ENCODE measurements at regions not wholly inside any gene's neighbourhood (a gene's known extent, or its start where the extent isn't known, plus 50 kb on each side); places are given as distances from the start of the nearest gene placed in this dataset.

DNA sequence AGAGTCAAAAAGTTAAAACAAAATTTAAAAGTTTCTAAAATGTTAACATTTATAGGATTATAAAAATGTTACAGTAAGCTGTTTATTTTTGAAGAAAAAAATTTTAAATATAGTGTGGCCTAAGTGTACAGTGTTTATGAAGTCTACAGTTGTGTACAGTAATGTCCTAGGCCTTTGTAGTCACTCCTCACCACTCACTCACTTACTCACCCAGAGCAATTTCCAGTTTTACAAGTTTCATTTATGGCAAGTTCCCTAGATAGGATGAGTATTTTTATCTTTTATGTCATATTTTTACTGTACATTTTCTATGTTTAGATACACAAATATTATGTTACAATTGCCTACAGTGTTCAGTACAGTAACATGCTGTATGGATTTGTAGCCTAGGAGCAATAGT is 419.9 kb downstream of the ARL4A start:
- TF ChIP-seq, protein P1, sequence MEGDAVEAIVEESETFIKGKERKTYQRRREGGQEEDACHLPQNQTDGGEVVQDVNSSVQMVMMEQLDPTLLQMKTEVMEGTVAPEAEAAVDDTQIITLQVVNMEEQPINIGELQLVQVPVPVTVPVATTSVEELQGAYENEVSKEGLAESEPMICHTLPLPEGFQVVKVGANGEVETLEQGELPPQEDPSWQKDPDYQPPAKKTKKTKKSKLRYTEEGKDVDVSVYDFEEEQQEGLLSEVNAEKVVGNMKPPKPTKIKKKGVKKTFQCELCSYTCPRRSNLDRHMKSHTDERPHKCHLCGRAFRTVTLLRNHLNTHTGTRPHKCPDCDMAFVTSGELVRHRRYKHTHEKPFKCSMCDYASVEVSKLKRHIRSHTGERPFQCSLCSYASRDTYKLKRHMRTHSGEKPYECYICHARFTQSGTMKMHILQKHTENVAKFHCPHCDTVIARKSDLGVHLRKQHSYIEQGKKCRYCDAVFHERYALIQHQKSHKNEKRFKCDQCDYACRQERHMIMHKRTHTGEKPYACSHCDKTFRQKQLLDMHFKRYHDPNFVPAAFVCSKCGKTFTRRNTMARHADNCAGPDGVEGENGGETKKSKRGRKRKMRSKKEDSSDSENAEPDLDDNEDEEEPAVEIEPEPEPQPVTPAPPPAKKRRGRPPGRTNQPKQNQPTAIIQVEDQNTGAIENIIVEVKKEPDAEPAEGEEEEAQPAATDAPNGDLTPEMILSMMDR (conservative IDR thresholded peaks at IDR 0.05; ENCODE audit: low read length), result no peak
- no peak for TF ChIP-seq EZH2phosphoT487 (IDR thresholded peaks at IDR 0.05; ENCODE audit: borderline replicate concordance, low read depth, low read length)

All from OCI-LY7 (cell line).